ENCODE measurements at regions not wholly inside any gene's neighbourhood (a gene's known extent, or its start where the extent isn't known, plus 50 kb on each side); places are given as distances from the start of the nearest gene placed in this dataset.

DNA sequence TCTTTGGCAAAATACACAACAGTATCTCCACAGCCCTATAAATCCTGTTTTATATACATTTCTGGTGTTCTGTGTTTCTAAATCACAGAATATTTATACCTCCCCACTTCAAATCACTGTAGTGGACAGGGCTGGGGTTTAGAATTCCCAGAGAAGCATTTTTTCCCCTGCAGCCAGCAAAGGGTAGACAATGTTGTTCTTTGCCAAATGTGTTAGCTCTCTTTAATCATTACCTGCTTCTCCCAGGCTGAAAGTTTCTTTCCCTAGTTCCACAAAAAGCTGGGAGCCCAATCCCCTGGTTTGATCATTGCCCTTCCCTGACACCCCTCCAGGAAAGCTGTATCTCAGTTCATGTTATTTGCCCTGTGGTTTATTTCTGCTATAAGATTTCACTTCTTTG lies 520.0 kb upstream of the SPHKAP start:
- Histone ChIP-seq H3K4me3 (ENCODE audit: low read depth in 1 of 2, low read length in 2 of 2) (no peak overlapping the region), H3K27me3 (ENCODE audit: low read depth, low read length) (no peaks in the 10 kb centered on the region), H3K27ac (ENCODE audit: low read length) (no peak overlapping the region), H3K36me3 (ENCODE audit: control insufficient read depth in 1 of 2, insufficient read depth in 2 of 2, low read length in 2 of 2) (no peaks in the 10 kb centered on the region), H3K4me1 (ENCODE audit: control insufficient read depth in 1 of 2, insufficient read depth in 2 of 2, low read length in 2 of 2) (no peaks in the 10 kb centered on the region), H3K9me3 (ENCODE audit: control insufficient read depth in 1 of 2, low read length in 2 of 2) (no peaks in the 10 kb centered on the region)

DNA sequence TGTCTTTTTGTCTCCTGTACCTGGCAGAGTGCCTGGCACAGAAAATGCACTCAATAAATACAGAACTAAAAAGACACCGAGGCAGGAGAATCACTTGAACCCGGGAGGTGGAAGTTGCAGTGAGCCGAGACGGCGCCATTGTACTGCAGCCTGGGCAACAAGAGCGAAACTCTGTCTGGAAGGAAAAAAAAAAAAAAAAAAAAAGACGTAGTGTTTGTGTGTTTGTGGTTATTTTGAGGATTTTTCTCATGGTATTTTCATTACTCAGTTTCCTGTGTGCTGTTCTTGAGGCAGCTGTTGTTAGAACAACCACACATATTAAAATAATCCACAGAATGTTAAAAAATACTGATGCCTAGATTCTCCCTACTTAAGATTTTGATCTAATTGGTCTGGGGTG lies 519.2 kb upstream of the SPHKAP start:
- Histone ChIP-seq H3K27me3 (ENCODE audit: low read depth, low read length) (no peaks in the 10 kb centered on the region), H3K36me3 (ENCODE audit: control insufficient read depth in 1 of 2, insufficient read depth in 2 of 2, low read length in 2 of 2) (no peaks in the 10 kb centered on the region), H3K4me3 (ENCODE audit: low read depth in 1 of 2, low read length in 2 of 2) (no peak overlapping the region), H3K27ac (ENCODE audit: low read length) (no peak overlapping the region), H3K4me1 (ENCODE audit: control insufficient read depth in 1 of 2, insufficient read depth in 2 of 2, low read length in 2 of 2) (no peaks in the 10 kb centered on the region), H3K9me3 (ENCODE audit: control insufficient read depth in 1 of 2, low read length in 2 of 2) (no peaks in the 10 kb centered on the region)

DNA sequence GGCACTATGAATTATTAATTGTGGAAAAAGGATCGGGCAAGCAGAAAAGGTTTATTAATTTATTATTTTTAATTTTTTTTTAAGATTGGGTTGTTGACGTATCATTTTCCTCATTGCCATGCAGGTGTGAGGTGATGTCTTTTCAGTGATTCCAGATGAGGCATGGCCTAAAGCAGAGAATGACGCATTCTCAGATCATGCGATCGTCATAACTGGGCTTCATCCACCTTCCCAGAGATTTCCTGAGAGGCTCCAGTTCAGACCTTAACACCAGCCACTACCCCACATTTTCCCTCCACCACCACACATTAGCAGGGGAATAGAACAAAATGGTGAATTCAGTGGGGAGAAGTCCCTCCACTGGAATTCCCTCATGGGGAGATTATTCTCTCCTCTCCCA lies 518.4 kb upstream of the SPHKAP start:
- Histone ChIP-seq H3K27me3 (ENCODE audit: low read depth, low read length) (no peaks in the 10 kb centered on the region), H3K9me3 (ENCODE audit: control insufficient read depth in 1 of 2, low read length in 2 of 2) (no peaks in the 10 kb centered on the region), H3K27ac (ENCODE audit: low read length) (no peak overlapping the region), H3K4me3 (ENCODE audit: low read depth in 1 of 2, low read length in 2 of 2) (no peak overlapping the region), H3K4me1 (ENCODE audit: control insufficient read depth in 1 of 2, insufficient read depth in 2 of 2, low read length in 2 of 2) (no peaks in the 10 kb centered on the region), H3K36me3 (ENCODE audit: control insufficient read depth in 1 of 2, insufficient read depth in 2 of 2, low read length in 2 of 2) (no peaks in the 10 kb centered on the region)

DNA sequence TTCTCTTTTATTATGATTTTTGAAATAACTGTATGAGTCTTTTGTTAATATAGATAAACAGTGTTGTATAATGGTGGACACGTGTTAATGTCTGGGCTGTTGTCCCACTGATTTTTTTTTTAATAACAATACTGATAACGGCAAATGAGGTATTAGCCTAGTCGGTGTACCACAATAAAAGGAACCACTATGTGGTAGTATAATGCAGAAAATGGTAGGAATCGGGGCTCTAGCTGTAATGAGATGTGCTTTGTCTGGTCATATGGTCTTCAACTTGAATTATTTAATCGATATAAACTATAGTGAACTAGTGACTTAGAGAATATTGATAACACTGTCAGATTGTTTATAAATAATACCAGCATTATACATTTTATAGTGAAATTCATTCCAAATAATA lies 517.9 kb upstream of the SPHKAP start:
- no peak overlapping the region for H3K27ac ChIP-seq (ENCODE audit: low read length)
- no peak overlapping the region for H3K4me3 ChIP-seq (ENCODE audit: low read depth in 1 of 2, low read length in 2 of 2)
- no peaks in the 10 kb centered on the region for H3K36me3 ChIP-seq (ENCODE audit: control insufficient read depth in 1 of 2, insufficient read depth in 2 of 2, low read length in 2 of 2)
- H3K9me3 ChIP-seq (ENCODE audit: control insufficient read depth in 1 of 2, low read length in 2 of 2), result no peaks in the 10 kb centered on the region
- no peaks in the 10 kb centered on the region for H3K27me3 ChIP-seq (ENCODE audit: low read depth, low read length)
- no peaks in the 10 kb centered on the region for H3K4me1 ChIP-seq (ENCODE audit: control insufficient read depth in 1 of 2, insufficient read depth in 2 of 2, low read length in 2 of 2)

DNA sequence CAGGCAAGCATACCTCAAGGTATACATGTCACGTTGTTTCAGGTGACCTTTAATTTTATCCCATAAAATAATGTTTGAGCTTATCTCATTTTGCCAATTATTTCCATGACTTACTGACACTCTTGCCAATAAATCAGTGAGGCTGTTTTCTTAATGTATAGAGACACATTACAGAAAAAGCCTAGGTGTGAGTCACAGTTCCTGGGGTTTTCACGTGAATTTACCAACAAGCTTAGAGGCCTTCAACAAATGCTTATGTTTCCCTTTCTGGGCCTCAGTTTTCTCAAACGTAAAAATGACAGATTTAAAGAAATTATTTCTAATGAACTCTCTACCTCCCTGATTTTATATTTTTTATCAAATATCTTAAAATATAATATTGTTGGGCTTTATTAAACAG lies 517.5 kb upstream of the SPHKAP start:
- no peaks in the 10 kb centered on the region for H3K36me3 ChIP-seq (ENCODE audit: control insufficient read depth in 1 of 2, insufficient read depth in 2 of 2, low read length in 2 of 2)
- no peaks in the 10 kb centered on the region for H3K4me1 ChIP-seq (ENCODE audit: control insufficient read depth in 1 of 2, insufficient read depth in 2 of 2, low read length in 2 of 2)
- H3K27me3 ChIP-seq (ENCODE audit: low read depth, low read length), result no peaks in the 10 kb centered on the region
- no peak overlapping the region for H3K27ac ChIP-seq (ENCODE audit: low read length)
- H3K4me3 ChIP-seq (ENCODE audit: low read depth in 1 of 2, low read length in 2 of 2), result no peak overlapping the region
- H3K9me3 ChIP-seq (ENCODE audit: control insufficient read depth in 1 of 2, low read length in 2 of 2), result no peaks in the 10 kb centered on the region

DNA sequence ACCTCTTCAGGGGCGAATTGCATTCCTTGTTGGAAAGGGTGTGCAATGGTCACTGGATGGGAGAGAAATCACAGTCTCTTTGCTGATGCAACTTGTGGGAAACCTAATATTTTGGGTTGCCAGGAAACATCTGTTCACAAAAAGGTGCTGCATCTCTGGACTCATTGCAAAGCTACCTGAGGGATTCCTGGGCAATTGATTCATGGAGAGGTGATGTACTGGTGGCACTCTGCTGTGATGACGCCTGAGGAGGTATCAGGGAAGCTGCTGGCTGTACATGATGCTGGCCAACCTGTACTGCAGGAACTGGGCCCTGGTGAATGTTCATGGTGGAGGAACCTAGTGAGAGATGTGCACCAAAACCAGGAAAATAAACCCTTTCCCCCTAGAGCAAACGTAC lies 516.0 kb upstream of the SPHKAP start:
- Histone ChIP-seq H3K9me3 (ENCODE audit: control insufficient read depth in 1 of 2, low read length in 2 of 2) (no peaks in the 10 kb centered on the region), H3K4me1 (ENCODE audit: control insufficient read depth in 1 of 2, insufficient read depth in 2 of 2, low read length in 2 of 2) (no peaks in the 10 kb centered on the region), H3K27ac (ENCODE audit: low read length) (no peak overlapping the region), H3K36me3 (ENCODE audit: control insufficient read depth in 1 of 2, insufficient read depth in 2 of 2, low read length in 2 of 2) (no peaks in the 10 kb centered on the region), H3K4me3 (ENCODE audit: low read depth in 1 of 2, low read length in 2 of 2) (no peak overlapping the region), H3K27me3 (ENCODE audit: low read depth, low read length) (no peaks in the 10 kb centered on the region)

DNA sequence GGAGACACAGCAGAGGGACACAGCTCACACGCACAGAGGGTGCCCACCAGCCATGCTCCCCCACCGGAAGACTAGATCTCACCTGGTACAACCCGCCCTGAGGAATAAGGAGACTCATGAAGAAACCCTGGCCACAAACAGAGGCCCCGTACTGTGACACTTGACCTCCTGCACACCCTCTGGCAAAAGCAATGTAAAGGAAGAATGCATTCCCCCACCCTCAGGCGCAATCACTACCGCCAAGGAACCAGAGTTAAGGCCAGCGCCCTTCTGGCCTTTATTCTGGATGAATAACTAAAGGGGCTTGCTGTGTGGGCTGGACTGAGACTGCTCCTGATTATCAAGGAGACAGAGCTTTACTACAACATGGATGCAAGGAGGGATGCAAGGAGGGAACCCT lies 509.2 kb upstream of the SPHKAP start:
- no peaks in the 10 kb centered on the region for H3K27me3 ChIP-seq (ENCODE audit: low read depth, low read length)
- no peak overlapping the region for H3K27ac ChIP-seq (ENCODE audit: low read length)
- H3K36me3 ChIP-seq (ENCODE audit: control insufficient read depth in 1 of 2, insufficient read depth in 2 of 2, low read length in 2 of 2), result no peaks in the 10 kb centered on the region
- H3K4me3 ChIP-seq (ENCODE audit: low read depth in 1 of 2, low read length in 2 of 2), result no peak overlapping the region
- no peaks in the 10 kb centered on the region for H3K4me1 ChIP-seq (ENCODE audit: control insufficient read depth in 1 of 2, insufficient read depth in 2 of 2, low read length in 2 of 2)
- H3K9me3 ChIP-seq (ENCODE audit: control insufficient read depth in 1 of 2, low read length in 2 of 2), result no peaks in the 10 kb centered on the region

DNA sequence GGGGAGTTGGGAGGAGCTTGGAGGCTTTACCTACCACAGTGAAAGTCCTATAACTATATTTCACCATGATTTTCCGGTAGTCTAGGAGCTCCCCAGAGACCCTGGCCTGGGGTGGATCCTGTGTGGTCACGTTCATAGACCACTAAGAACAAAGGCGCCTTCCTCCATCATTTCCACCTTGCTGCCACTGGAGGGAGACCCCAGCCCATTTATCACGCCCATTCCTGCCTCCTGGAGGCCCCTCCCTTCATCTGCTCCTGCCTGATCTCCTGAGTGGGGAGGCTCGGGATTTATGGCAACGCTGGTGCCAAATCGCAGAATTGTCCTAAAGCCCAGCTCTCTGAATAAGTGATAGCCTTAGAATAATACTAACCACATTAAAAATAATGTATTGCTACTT lies 507.6 kb upstream of the SPHKAP start:
- H3K9me3 ChIP-seq (ENCODE audit: control insufficient read depth in 1 of 2, low read length in 2 of 2), result no peaks in the 10 kb centered on the region
- no peaks in the 10 kb centered on the region for H3K4me1 ChIP-seq (ENCODE audit: control insufficient read depth in 1 of 2, insufficient read depth in 2 of 2, low read length in 2 of 2)
- H3K36me3 ChIP-seq (ENCODE audit: control insufficient read depth in 1 of 2, insufficient read depth in 2 of 2, low read length in 2 of 2), result no peaks in the 10 kb centered on the region
- no peak overlapping the region for H3K27ac ChIP-seq (ENCODE audit: low read length)
- no peaks in the 10 kb centered on the region for H3K27me3 ChIP-seq (ENCODE audit: low read depth, low read length)
- no peak overlapping the region for H3K4me3 ChIP-seq (ENCODE audit: low read depth in 1 of 2, low read length in 2 of 2)

DNA sequence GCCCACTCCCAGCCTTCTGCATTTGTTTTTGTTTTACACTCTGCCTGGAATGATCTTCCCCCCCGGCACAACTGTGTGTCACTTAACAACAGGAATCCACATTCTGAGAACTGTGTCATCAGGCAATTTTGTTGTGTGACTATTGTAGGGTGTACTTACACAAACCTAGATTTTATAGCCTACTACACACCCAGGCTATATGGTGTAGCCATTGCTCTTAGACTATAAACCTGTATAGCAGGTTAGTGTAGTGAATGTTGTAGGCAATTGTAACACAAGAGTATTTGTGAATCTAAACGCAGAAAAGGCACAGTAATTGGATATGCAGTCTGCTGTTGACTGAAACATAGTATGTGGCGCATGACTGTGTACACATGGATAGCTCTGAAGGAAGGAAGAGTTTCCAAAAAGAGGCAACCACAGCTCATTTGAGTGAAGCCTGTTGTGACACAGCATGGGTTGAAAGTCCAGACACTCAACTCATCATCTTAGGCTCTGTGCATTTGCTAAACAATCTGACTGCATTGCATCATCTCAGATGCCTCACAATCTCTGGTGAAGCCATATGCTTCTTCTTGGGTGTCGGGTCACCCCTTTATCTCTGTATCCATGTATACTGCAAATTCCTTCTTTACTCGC lies 506.6 kb upstream of the SPHKAP start:
- no peak overlapping the region for H3K27ac ChIP-seq (ENCODE audit: low read length)
- H3K4me3 ChIP-seq (ENCODE audit: low read depth in 1 of 2, low read length in 2 of 2), result no peak overlapping the region
- no peaks in the 10 kb centered on the region for H3K36me3 ChIP-seq (ENCODE audit: control insufficient read depth in 1 of 2, insufficient read depth in 2 of 2, low read length in 2 of 2)
- H3K27me3 ChIP-seq (ENCODE audit: low read depth, low read length), result no peaks in the 10 kb centered on the region
- no peaks in the 10 kb centered on the region for H3K4me1 ChIP-seq (ENCODE audit: control insufficient read depth in 1 of 2, insufficient read depth in 2 of 2, low read length in 2 of 2)
- H3K9me3 ChIP-seq (ENCODE audit: control insufficient read depth in 1 of 2, low read length in 2 of 2), result no peaks in the 10 kb centered on the region

DNA sequence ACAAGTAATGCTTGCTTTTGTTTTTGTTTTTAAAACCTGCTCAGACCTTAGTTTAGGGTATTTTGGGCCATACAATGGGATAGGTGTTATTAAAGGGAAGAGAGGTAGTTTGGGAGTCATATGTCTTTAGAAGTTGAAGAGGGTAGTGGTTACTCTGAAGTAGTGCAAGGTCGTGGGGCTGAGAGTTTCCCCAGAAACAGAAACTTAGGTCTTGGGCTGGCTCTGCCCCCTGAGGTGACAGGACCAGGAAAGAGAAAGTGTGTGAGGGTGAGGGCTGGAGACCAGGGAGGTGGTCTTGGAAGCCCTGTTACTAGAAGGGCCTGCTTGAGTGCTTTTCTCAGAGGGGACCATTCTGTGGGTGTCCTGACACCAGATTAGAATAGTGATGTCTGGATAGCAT lies 500.5 kb upstream of the SPHKAP start:
- Histone ChIP-seq H3K4me3 (ENCODE audit: low read depth in 1 of 2, low read length in 2 of 2) (no peak overlapping the region), H3K36me3 (ENCODE audit: control insufficient read depth in 1 of 2, insufficient read depth in 2 of 2, low read length in 2 of 2) (no peaks in the 10 kb centered on the region), H3K4me1 (ENCODE audit: control insufficient read depth in 1 of 2, insufficient read depth in 2 of 2, low read length in 2 of 2) (no peaks in the 10 kb centered on the region), H3K9me3 (ENCODE audit: control insufficient read depth in 1 of 2, low read length in 2 of 2) (no peaks in the 10 kb centered on the region), H3K27me3 (ENCODE audit: low read depth, low read length) (no peaks in the 10 kb centered on the region), H3K27ac (ENCODE audit: low read length) (no peak overlapping the region)

DNA sequence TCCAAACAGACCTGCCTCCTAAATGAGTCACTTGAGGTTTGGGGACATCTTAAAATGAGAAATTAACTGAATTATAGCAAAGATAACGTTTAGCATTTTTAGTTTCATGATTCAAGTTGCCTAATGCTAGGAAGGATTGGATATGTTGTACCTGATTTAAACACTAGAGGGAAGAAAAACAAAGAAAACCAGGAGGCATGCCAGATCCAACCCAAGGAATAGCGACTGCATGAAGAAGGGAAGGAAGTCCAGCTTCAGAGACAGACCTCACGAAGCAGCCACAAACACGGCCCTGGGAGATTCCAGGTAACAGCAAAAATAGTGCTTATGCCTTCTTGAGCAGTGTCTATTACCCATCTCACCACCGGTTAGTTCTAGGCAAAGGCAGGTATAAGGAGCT lies 499.9 kb upstream of the SPHKAP start:
- Histone ChIP-seq H3K27me3 (ENCODE audit: low read depth, low read length) (no peaks in the 10 kb centered on the region), H3K9me3 (ENCODE audit: control insufficient read depth in 1 of 2, low read length in 2 of 2) (no peaks in the 10 kb centered on the region), H3K4me3 (ENCODE audit: low read depth in 1 of 2, low read length in 2 of 2) (no peak overlapping the region), H3K4me1 (ENCODE audit: control insufficient read depth in 1 of 2, insufficient read depth in 2 of 2, low read length in 2 of 2) (no peaks in the 10 kb centered on the region), H3K36me3 (ENCODE audit: control insufficient read depth in 1 of 2, insufficient read depth in 2 of 2, low read length in 2 of 2) (no peaks in the 10 kb centered on the region), H3K27ac (ENCODE audit: low read length) (no peak overlapping the region)

DNA sequence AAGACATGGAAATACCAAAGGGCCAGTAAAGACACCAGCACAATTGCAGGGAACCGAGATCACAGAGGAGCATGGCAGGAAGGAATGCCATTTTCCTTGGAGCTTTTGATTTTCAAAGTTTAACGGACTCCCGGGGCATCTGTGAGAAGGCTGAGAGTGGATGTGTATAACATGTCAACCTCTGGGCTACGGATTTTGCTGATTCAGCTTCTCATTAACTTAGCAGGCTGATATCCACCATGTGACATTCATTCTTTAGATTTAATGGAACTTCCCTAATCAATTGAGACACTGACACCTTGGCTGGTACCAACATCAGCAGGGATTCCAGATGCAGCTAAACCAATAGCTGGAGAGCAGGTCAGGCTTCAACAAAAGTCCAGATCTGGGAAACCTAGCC lies 496.6 kb upstream of the SPHKAP start:
- Histone ChIP-seq H3K9me3 (ENCODE audit: control insufficient read depth in 1 of 2, low read length in 2 of 2) (no peaks in the 10 kb centered on the region), H3K27me3 (ENCODE audit: low read depth, low read length) (no peaks in the 10 kb centered on the region), H3K27ac (ENCODE audit: low read length) (no peak overlapping the region), H3K36me3 (ENCODE audit: control insufficient read depth in 1 of 2, insufficient read depth in 2 of 2, low read length in 2 of 2) (no peaks in the 10 kb centered on the region), H3K4me3 (ENCODE audit: low read depth in 1 of 2, low read length in 2 of 2) (no peak overlapping the region), H3K4me1 (ENCODE audit: control insufficient read depth in 1 of 2, insufficient read depth in 2 of 2, low read length in 2 of 2) (no peaks in the 10 kb centered on the region)
